SU-DHL-6 (cell line): ENCODE measurements at regions not wholly inside any gene's neighbourhood (a gene's known extent, or its start where the extent isn't known, plus 50 kb on each side); places are given as distances from the start of the nearest gene placed in this dataset.

ENCODE experiments used
- H2AFZ ChIP-seq: fragments of 200-600 bp; sonication (generic); 2 replicates; pipeline ENCODE4 v1.6.1; 2014; ENCODE audit warnings: low read depth, mild to moderate bottlenecking, moderate library complexity, mixed read lengths, antibody characterized with exemption, low read length; ENCODE audit not compliant: severe bottlenecking
- H3F3A ChIP-seq: fragments of 200-600 bp; shearing (Covaris generic); 2 replicates; pipeline ENCODE4 v1.6.0; 2016; ENCODE audit warnings: antibody characterized with exemption, mild to moderate bottlenecking; ENCODE audit not compliant: insufficient read depth
- H3K27ac ChIP-seq: fragments of 200-600 bp; sonication (generic); 2 replicates; pipeline ENCODE4 v1.5.1; 2016; ENCODE audit warnings: low read depth, mild to moderate bottlenecking, low read length, moderate library complexity, mixed read lengths
- H3K27me3 ChIP-seq: fragments of 200-600 bp; sonication (generic), shearing (Covaris generic); 2 replicates; pipeline ENCODE4 v1.6.0; 2014; ENCODE audit warnings: mild to moderate bottlenecking, low read length
- H3K36me3 ChIP-seq: fragments of 200-600 bp; sonication (generic); 2 replicates; pipeline ENCODE4 v1.6.1; 2014; ENCODE audit warnings: mild to moderate bottlenecking, low read length, mixed read lengths
- H3K4me2 ChIP-seq: fragments of 300-600, 200-600 bp; shearing (Covaris generic), sonication (generic); 2 replicates; pipeline ENCODE4 v1.6.0; 2014; ENCODE audit warnings: low read length, low read depth, mild to moderate bottlenecking; ENCODE audit not compliant: poor library complexity, severe bottlenecking
- H3K4me3 ChIP-seq: fragments of 200-600 bp; sonication (generic); 2 replicates; pipeline ENCODE4 v1.5.1; 2014; ENCODE audit warnings: antibody characterized with exemption, low read length, mild to moderate bottlenecking, mixed read lengths; ENCODE audit not compliant: insufficient read depth, poor library complexity, severe bottlenecking
- H3K79me2 ChIP-seq: fragments of 200-600 bp; sonication (generic); 2 replicates; pipeline ENCODE4 v1.6.1; 2014; ENCODE audit warnings: mild to moderate bottlenecking, low read length, moderate library complexity; ENCODE audit not compliant: insufficient read depth
- H3K9ac ChIP-seq: fragments of 200-600 bp; sonication (generic); 2 replicates; pipeline ENCODE4 v1.7.0; 2014; ENCODE audit warnings: mild to moderate bottlenecking, low read length
- H3K9me2 ChIP-seq: fragments of 200-600 bp; sonication (generic); replicated peaks from 2 replicates; pipeline ENCODE4 v1.6.1; 2014; ENCODE audit warnings: low read length; ENCODE audit not compliant: insufficient read depth
- H3K9me3 ChIP-seq: fragments of 200-600 bp; sonication (generic); 2 replicates; pipeline ENCODE4 v1.6.1; 2014; ENCODE audit warnings: low read length, mixed read lengths; ENCODE audit not compliant: insufficient read depth
- H4K20me1 ChIP-seq: fragments of 200-600 bp; sonication (generic); 2 replicates; pipeline ENCODE4 v1.6.1; 2014; ENCODE audit warnings: low read depth, mild to moderate bottlenecking, antibody characterized with exemption, low read length, moderate library complexity, mixed read lengths
- CTCF ChIP-seq: fragments of 200-600 bp; sonication (generic); IDR thresholded peaks from one replicate; pipeline ENCODE4 v1.5.1; 2017; ENCODE audit warnings: antibody characterized with exemption, mild to moderate bottlenecking, low read length, moderate library complexity; ENCODE audit not compliant: insufficient read depth, poor library complexity, severe bottlenecking
- EZH2phosphoT487 ChIP-seq: fragments of 200-600 bp; sonication (generic), shearing (Covaris generic); conservative IDR thresholded peaks from 2 replicates; pipeline ENCODE4 v1.6.1; 2018; ENCODE audit warnings: mild to moderate bottlenecking, antibody characterized with exemption, low read length, moderate library complexity, mixed read lengths

GRCh38 chr11:36775130-36775529, 177.1 kb upstream of the RAG2 start:
- no peaks in the 10 kb centered on the region for H3K36me3 ChIP-seq
- no peak overlapping the region for H3K4me2 ChIP-seq
- no peaks in the 10 kb centered on the region for H3K9me2 ChIP-seq
- no peaks in the 10 kb centered on the region for H3K27me3 ChIP-seq
- no peaks in the 10 kb centered on the region for H4K20me1 ChIP-seq
- no peak overlapping the region for H3K9ac ChIP-seq
- no peak overlapping the region for H3K4me3 ChIP-seq
- no peak overlapping the region for H2AFZ ChIP-seq
- no peaks in the 10 kb centered on the region for H3K9me3 ChIP-seq
- no peaks in the 10 kb centered on the region for H3F3A ChIP-seq
- H3K27ac ChIP-seq = no peak overlapping the region
- no peaks in the 10 kb centered on the region for H3K79me2 ChIP-seq
- TF ChIP-seq CTCF (no peak), EZH2phosphoT487 (no peak)

- no peaks in the 10 kb centered on the region for H4K20me1 ChIP-seq
- no peaks in the 10 kb centered on the region for H3K36me3 ChIP-seq
- no peaks in the 10 kb centered on the region for H3K9me3 ChIP-seq
- no peak overlapping the region for H2AFZ ChIP-seq
- H3K4me2 ChIP-seq = no peak overlapping the region
- no peaks in the 10 kb centered on the region for H3K9me2 ChIP-seq
- H3K4me3 ChIP-seq = no peak overlapping the region
- H3K27ac ChIP-seq = no peak overlapping the region
- TF ChIP-seq CTCF = no peak
- no peak for TF ChIP-seq EZH2phosphoT487
- no peaks in the 10 kb centered on the region for H3F3A ChIP-seq
- no peak overlapping the region for H3K9ac ChIP-seq
- H3K79me2 ChIP-seq = no peaks in the 10 kb centered on the region
- no peaks in the 10 kb centered on the region for H3K27me3 ChIP-seq
These were observed 176.6 kb upstream of the RAG2 start for GRCh38 chr11:36774603-36775002.

GRCh38 chr11:36763187-36763586, 165.2 kb upstream of the RAG2 start:
- Histone ChIP-seq H4K20me1 (no peaks in the 10 kb centered on the region), H2AFZ (no peak overlapping the region), H3K9me3 (no peaks in the 10 kb centered on the region), H3K36me3 (no peaks in the 10 kb centered on the region), H3K27me3 (no peaks in the 10 kb centered on the region), H3K9me2 (no peaks in the 10 kb centered on the region), H3F3A (no peaks in the 10 kb centered on the region), H3K79me2 (no peaks in the 10 kb centered on the region), H3K9ac (no peak overlapping the region), H3K4me2 (no peak overlapping the region), H3K4me3 (no peak overlapping the region), H3K27ac (no peak overlapping the region)
- TF ChIP-seq EZH2phosphoT487 (no peak), CTCF (no peak)

- H4K20me1 ChIP-seq = no peaks in the 10 kb centered on the region
- H3K36me3 ChIP-seq = no peaks in the 10 kb centered on the region
- H2AFZ ChIP-seq = no peak overlapping the region
- H3K4me3 ChIP-seq = no peak overlapping the region
- no peaks in the 10 kb centered on the region for H3K27me3 ChIP-seq
- H3K9ac ChIP-seq = no peak overlapping the region
- no peak overlapping the region for H3K4me2 ChIP-seq
- H3K27ac ChIP-seq = no peak overlapping the region
- no peak for TF ChIP-seq CTCF
- no peak for TF ChIP-seq EZH2phosphoT487
- H3K9me2 ChIP-seq = no peaks in the 10 kb centered on the region
- no peaks in the 10 kb centered on the region for H3F3A ChIP-seq
- H3K9me3 ChIP-seq = no peaks in the 10 kb centered on the region
- H3K79me2 ChIP-seq = no peaks in the 10 kb centered on the region
These were observed 159.0 kb upstream of the RAG2 start for GRCh38 chr11:36757075-36757474.
